ENCODE measurements at regions not wholly inside any gene's neighbourhood (a gene's known extent, or its start where the extent isn't known, plus 50 kb on each side); places are given as distances from the start of the nearest gene placed in this dataset.
"Not testable (repeated sequence)": the region's sequence is repeated elsewhere in the genome, so short reads cannot be mapped to it uniquely, and the experiment has no call there.

DNA sequence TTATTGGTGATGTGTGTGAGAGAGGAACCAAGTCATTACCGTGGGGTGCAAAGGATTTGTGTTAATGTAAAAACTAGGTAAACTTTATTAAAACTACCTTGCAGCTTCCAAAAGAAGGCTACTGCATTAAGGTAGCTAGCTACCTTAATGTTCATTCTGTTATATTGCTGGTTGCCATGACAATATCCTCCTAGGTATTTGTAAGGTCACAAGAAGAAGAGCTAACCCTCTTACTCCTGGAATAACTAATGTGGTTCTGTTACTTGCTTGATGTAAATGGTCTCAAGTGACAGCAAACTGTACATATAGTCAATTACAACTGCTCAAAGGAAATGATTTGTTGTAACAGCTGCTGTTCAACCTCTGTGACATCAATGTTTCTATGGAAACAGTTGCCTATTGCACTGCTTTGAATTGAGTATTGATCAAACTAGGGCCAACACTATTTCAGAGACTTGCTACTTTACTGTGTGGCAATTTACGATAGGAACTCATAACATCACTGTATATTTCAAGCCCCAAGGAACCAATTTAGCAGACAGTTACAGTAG is 319.8 kb upstream of the HNRNPA3 start:
- POLR2A ChIA-PET, result no interaction called here
- Histone ChIP-seq H3K4me3 (ENCODE audit: low read depth, low read length) (no peak overlapping the region), H3K27me3 (ENCODE audit: control insufficient read depth, insufficient read depth, low read length) (no peaks in the 10 kb centered on the region), H3K36me3 (ENCODE audit: control insufficient read depth, insufficient read depth, low read length) (no peaks in the 10 kb centered on the region)
- DNase-seq (ENCODE audit: low read depth), result no peak
- TF ChIP-seq, protein P1, sequence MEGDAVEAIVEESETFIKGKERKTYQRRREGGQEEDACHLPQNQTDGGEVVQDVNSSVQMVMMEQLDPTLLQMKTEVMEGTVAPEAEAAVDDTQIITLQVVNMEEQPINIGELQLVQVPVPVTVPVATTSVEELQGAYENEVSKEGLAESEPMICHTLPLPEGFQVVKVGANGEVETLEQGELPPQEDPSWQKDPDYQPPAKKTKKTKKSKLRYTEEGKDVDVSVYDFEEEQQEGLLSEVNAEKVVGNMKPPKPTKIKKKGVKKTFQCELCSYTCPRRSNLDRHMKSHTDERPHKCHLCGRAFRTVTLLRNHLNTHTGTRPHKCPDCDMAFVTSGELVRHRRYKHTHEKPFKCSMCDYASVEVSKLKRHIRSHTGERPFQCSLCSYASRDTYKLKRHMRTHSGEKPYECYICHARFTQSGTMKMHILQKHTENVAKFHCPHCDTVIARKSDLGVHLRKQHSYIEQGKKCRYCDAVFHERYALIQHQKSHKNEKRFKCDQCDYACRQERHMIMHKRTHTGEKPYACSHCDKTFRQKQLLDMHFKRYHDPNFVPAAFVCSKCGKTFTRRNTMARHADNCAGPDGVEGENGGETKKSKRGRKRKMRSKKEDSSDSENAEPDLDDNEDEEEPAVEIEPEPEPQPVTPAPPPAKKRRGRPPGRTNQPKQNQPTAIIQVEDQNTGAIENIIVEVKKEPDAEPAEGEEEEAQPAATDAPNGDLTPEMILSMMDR (IDR thresholded peaks at IDR 0.05; ENCODE audit: insufficient read depth, low read depth, low read length), result no peak
- CTCF ChIA-PET, result no interaction called here

DNA sequence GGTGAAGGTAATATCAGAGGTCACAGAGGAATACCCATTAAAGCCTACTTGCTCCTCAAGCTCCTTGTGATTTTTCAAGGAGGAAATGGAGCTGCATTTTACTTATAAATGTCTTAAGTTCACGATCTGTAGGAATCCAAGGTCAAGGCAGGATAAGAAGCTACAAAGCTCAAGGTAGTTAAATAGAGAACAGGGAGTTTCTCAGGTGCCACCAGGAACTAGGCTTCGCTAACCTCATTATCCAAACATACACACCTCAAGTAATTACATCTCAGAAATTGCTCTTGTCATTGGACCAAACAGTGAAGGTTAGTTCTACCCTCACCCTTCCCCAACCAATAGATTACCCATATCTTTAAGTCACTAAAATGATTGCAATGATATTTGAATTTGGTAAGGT is 317.4 kb upstream of the HNRNPA3 start:
- TF ChIP-seq, protein P1 (IDR thresholded peaks at IDR 0.05; ENCODE audit: insufficient read depth, low read depth, low read length), result no peak
- ChIA-PET POLR2A (no interaction called here), CTCF (no interaction called here)
- Histone ChIP-seq H3K36me3 (ENCODE audit: control insufficient read depth, insufficient read depth, low read length) (no peaks in the 10 kb centered on the region), H3K4me3 (ENCODE audit: low read depth, low read length) (no peak overlapping the region), H3K27me3 (ENCODE audit: control insufficient read depth, insufficient read depth, low read length) (no peaks in the 10 kb centered on the region)
- no peak for DNase-seq (ENCODE audit: low read depth)

DNA sequence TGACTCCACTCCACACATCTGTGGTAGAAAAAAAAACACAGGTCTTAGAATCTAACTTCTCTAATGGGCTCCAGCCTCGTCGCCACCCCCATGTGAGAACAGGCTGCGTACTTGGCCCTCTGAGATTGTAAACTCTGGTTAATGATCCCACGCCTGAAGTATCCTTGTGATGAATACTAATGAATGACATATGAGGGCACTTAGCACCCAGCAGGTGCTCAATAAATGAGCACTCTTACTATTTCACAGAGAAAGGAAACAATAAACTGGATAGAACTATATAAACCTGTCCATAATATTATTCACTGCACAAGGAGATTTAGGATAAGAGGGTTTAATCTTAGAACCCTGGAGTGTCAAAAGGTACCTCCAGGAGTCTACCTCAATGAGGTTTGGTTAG is 310.1 kb upstream of the HNRNPA3 start:
- ChIA-PET CTCF (no interaction called here), POLR2A (no interaction called here)
- TF ChIP-seq, protein P1 (IDR thresholded peaks at IDR 0.05; ENCODE audit: insufficient read depth, low read depth, low read length), result no peak
- DNase-seq (ENCODE audit: low read depth), result no peak
- Histone ChIP-seq H3K36me3 (ENCODE audit: control insufficient read depth, insufficient read depth, low read length) (no peaks in the 10 kb centered on the region), H3K4me3 (ENCODE audit: low read depth, low read length) (no peak overlapping the region), H3K27me3 (ENCODE audit: control insufficient read depth, insufficient read depth, low read length) (no peaks in the 10 kb centered on the region)

DNA sequence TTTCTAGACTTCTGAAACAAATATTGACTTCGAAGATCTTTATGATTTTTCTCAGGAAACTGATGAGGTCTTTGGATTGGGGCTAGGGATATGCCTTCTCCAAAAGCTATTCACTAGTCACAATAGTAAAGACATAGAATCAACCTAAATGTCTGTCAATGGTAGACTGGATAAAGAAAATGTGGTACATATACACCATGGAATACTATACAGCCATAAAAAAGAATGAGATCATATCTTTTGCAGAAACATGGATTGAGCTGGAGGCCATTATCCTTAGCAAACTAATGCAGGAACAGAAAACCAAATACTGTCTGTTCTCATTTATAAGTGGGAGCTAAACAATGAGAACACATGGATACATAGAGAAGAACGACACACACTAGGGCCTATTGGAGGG is 308.5 kb upstream of the HNRNPA3 start:
- H3K27me3 ChIP-seq (ENCODE audit: control insufficient read depth, insufficient read depth, low read length); POLR2A ChIA-PET; DNase-seq (ENCODE audit: low read depth); H3K4me3 ChIP-seq (ENCODE audit: low read depth, low read length); H3K36me3 ChIP-seq (ENCODE audit: control insufficient read depth, insufficient read depth, low read length): not testable (repeated sequence)
- CTCF ChIA-PET, result interaction anchor here (1.2 kb wide), 1 partner anchor 28 kb away, joined by 3 read pairs; no protein-coding TSS in a partner anchor

DNA sequence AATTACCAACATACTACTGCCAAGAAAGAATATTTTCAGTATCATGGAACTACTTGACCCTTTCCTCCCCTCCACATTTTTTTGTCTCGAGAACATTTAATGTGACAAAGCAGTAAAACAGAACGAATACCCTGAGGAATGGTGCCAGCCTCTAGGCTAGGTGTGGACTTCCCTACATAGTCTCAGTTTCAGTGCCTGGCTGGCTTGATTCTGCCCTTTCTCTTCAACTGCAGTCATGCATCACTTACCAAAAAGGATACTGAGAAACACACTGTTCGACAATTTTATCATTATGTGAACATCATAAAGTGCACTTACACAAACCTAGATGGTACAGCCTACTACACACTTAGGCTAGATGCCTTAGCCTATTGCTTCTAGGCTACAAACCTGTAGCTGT is 305.3 kb upstream of the HNRNPA3 start:
- DNase-seq (ENCODE audit: low read depth), result no peak
- CTCF ChIA-PET, result no interaction called here
- POLR2A ChIA-PET, result no interaction called here

DNA sequence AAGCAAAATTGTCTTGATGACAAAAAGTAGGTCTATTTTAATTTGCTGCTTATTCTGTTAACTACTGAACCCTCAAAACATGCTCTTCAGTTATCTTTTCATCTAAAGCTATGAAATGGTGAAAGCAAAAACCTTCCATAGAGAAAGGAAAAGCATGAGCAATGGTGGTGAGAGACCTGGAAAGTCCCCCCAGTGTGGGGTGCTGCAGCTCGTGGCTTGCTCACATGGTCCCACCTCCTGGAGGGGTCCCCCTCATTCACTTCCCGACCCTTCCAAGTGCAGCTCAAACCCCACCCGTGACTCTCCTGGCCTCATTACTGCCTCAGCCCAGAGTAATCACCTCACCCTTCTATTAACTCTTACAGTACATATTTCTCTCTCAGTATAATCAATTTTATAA is 301.8 kb upstream of the HNRNPA3 start:
- Histone ChIP-seq H3K4me3 (ENCODE audit: low read depth, low read length) (no peak overlapping the region), H3K27me3 (ENCODE audit: control insufficient read depth, insufficient read depth, low read length) (no peaks in the 10 kb centered on the region), H3K36me3 (ENCODE audit: control insufficient read depth, insufficient read depth, low read length) (no peaks in the 10 kb centered on the region)
- no peak for DNase-seq (ENCODE audit: low read depth)
- CTCF ChIA-PET, result interaction anchor here (1.2 kb wide), 1 partner anchor 232 kb away, joined by 3 read pairs; no protein-coding TSS in a partner anchor
- POLR2A ChIA-PET, result no interaction called here
- TF ChIP-seq, protein P1 (IDR thresholded peaks at IDR 0.05; ENCODE audit: insufficient read depth, low read depth, low read length), result no peak

More for the DNA sequence above, 305.3 kb upstream of the HNRNPA3 start:
- TF ChIP-seq, protein P1 (IDR thresholded peaks at IDR 0.05; ENCODE audit: insufficient read depth, low read depth, low read length), result no peak
- no peaks in the 10 kb centered on the region for H3K27me3 ChIP-seq (ENCODE audit: control insufficient read depth, insufficient read depth, low read length)
- H3K36me3 ChIP-seq (ENCODE audit: control insufficient read depth, insufficient read depth, low read length), result no peaks in the 10 kb centered on the region
- H3K4me3 ChIP-seq (ENCODE audit: low read depth, low read length), result no peak overlapping the region
